SU-DHL-6 (cell line): ENCODE measurements at regions not wholly inside any gene's neighbourhood (a gene's known extent, or its start where the extent isn't known, plus 50 kb on each side); places are given as distances from the start of the nearest gene placed in this dataset.

ENCODE experiments used
- H2AFZ ChIP-seq: fragments of 200-600 bp; sonication (generic); 2 replicates; pipeline ENCODE4 v1.6.1; 2014; ENCODE audit warnings: low read depth, mild to moderate bottlenecking, moderate library complexity, mixed read lengths, antibody characterized with exemption, low read length; ENCODE audit not compliant: severe bottlenecking
- H3F3A ChIP-seq: fragments of 200-600 bp; shearing (Covaris generic); 2 replicates; pipeline ENCODE4 v1.6.0; 2016; ENCODE audit warnings: antibody characterized with exemption, mild to moderate bottlenecking; ENCODE audit not compliant: insufficient read depth
- H3K27ac ChIP-seq: fragments of 200-600 bp; sonication (generic); 2 replicates; pipeline ENCODE4 v1.5.1; 2016; ENCODE audit warnings: low read depth, mild to moderate bottlenecking, low read length, moderate library complexity, mixed read lengths
- H3K27me3 ChIP-seq: fragments of 200-600 bp; sonication (generic), shearing (Covaris generic); 2 replicates; pipeline ENCODE4 v1.6.0; 2014; ENCODE audit warnings: mild to moderate bottlenecking, low read length
- H3K36me3 ChIP-seq: fragments of 200-600 bp; sonication (generic); 2 replicates; pipeline ENCODE4 v1.6.1; 2014; ENCODE audit warnings: mild to moderate bottlenecking, low read length, mixed read lengths
- H3K4me2 ChIP-seq: fragments of 300-600, 200-600 bp; shearing (Covaris generic), sonication (generic); 2 replicates; pipeline ENCODE4 v1.6.0; 2014; ENCODE audit warnings: low read length, low read depth, mild to moderate bottlenecking; ENCODE audit not compliant: poor library complexity, severe bottlenecking
- H3K4me3 ChIP-seq: fragments of 200-600 bp; sonication (generic); 2 replicates; pipeline ENCODE4 v1.5.1; 2014; ENCODE audit warnings: antibody characterized with exemption, low read length, mild to moderate bottlenecking, mixed read lengths; ENCODE audit not compliant: insufficient read depth, poor library complexity, severe bottlenecking
- H3K79me2 ChIP-seq: fragments of 200-600 bp; sonication (generic); 2 replicates; pipeline ENCODE4 v1.6.1; 2014; ENCODE audit warnings: mild to moderate bottlenecking, low read length, moderate library complexity; ENCODE audit not compliant: insufficient read depth
- H3K9ac ChIP-seq: fragments of 200-600 bp; sonication (generic); 2 replicates; pipeline ENCODE4 v1.7.0; 2014; ENCODE audit warnings: mild to moderate bottlenecking, low read length
- H3K9me2 ChIP-seq: fragments of 200-600 bp; sonication (generic); replicated peaks from 2 replicates; pipeline ENCODE4 v1.6.1; 2014; ENCODE audit warnings: low read length; ENCODE audit not compliant: insufficient read depth
- H3K9me3 ChIP-seq: fragments of 200-600 bp; sonication (generic); 2 replicates; pipeline ENCODE4 v1.6.1; 2014; ENCODE audit warnings: low read length, mixed read lengths; ENCODE audit not compliant: insufficient read depth
- H4K20me1 ChIP-seq: fragments of 200-600 bp; sonication (generic); 2 replicates; pipeline ENCODE4 v1.6.1; 2014; ENCODE audit warnings: low read depth, mild to moderate bottlenecking, antibody characterized with exemption, low read length, moderate library complexity, mixed read lengths
- CTCF ChIP-seq: fragments of 200-600 bp; sonication (generic); IDR thresholded peaks from one replicate; pipeline ENCODE4 v1.5.1; 2017; ENCODE audit warnings: antibody characterized with exemption, mild to moderate bottlenecking, low read length, moderate library complexity; ENCODE audit not compliant: insufficient read depth, poor library complexity, severe bottlenecking
- EZH2phosphoT487 ChIP-seq: fragments of 200-600 bp; sonication (generic), shearing (Covaris generic); conservative IDR thresholded peaks from 2 replicates; pipeline ENCODE4 v1.6.1; 2018; ENCODE audit warnings: mild to moderate bottlenecking, antibody characterized with exemption, low read length, moderate library complexity, mixed read lengths

GRCh38 chr3:198107840-198108734, 148.1 kb downstream of the LMLN start:
- no peak overlapping the region for H3K27ac ChIP-seq
- no peaks in the 10 kb centered on the region for H4K20me1 ChIP-seq
- TF ChIP-seq CTCF (no peak), EZH2phosphoT487 (no peak)
- H3K9me2 ChIP-seq: no peaks in the 10 kb centered on the region
- H3K36me3 ChIP-seq: no peaks in the 10 kb centered on the region
- H3F3A ChIP-seq: no peaks in the 10 kb centered on the region
- H3K4me2 ChIP-seq: no peak overlapping the region
- no peaks in the 10 kb centered on the region for H3K9me3 ChIP-seq
- H3K79me2 ChIP-seq: no peaks in the 10 kb centered on the region
- H2AFZ ChIP-seq: no peak overlapping the region
- H3K27me3 ChIP-seq: no peaks in the 10 kb centered on the region
- no peak overlapping the region for H3K9ac ChIP-seq
- H3K4me3 ChIP-seq: no peak overlapping the region

- H3K9me3 ChIP-seq: no peaks in the 10 kb centered on the region
- H3K27me3 ChIP-seq: no peaks in the 10 kb centered on the region
- TF ChIP-seq CTCF (no peak), EZH2phosphoT487 (no peak)
- no peak overlapping the region for H3K9ac ChIP-seq
- H3K79me2 ChIP-seq: no peaks in the 10 kb centered on the region
- H4K20me1 ChIP-seq: no peaks in the 10 kb centered on the region
- H3F3A ChIP-seq: no peaks in the 10 kb centered on the region
- no peak overlapping the region for H3K4me3 ChIP-seq
- no peak overlapping the region for H3K4me2 ChIP-seq
- H3K9me2 ChIP-seq: no peaks in the 10 kb centered on the region
- no peaks in the 10 kb centered on the region for H3K36me3 ChIP-seq
- no peak overlapping the region for H2AFZ ChIP-seq
- H3K27ac ChIP-seq: no peak overlapping the region
Measured at GRCh38 chr3:198109883-198110282, 149.9 kb downstream of the LMLN start.

DNA sequence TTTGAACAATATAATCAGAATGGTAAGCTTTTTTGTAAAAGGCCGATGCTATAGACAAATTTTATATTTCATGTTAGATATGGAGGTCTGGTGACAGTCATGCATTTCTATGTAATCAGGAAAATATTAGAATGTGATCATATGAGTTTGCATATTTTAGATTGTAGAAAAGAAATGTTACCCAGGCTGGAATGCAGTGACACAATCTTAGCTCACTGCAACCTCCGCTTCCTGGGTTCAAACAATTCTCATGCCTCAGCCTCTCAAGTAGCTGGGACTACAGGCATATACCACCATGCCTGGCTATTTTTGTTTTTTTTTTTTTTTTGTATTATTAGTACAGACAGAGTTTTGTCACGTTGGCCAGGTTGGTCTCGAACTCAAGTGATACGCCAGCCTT, 152.0 kb downstream of the LMLN start:
- no peaks in the 10 kb centered on the region for H3K9me3 ChIP-seq
- no peaks in the 10 kb centered on the region for H3K79me2 ChIP-seq
- no peak overlapping the region for H3K27ac ChIP-seq
- no peak overlapping the region for H3K4me2 ChIP-seq
- no peak overlapping the region for H2AFZ ChIP-seq
- no peaks in the 10 kb centered on the region for H4K20me1 ChIP-seq
- no peaks in the 10 kb centered on the region for H3K9me2 ChIP-seq
- H3K4me3 ChIP-seq: no peak overlapping the region
- H3F3A ChIP-seq: no peaks in the 10 kb centered on the region
- no peak overlapping the region for H3K9ac ChIP-seq
- no peaks in the 10 kb centered on the region for H3K36me3 ChIP-seq
- no peaks in the 10 kb centered on the region for H3K27me3 ChIP-seq
- no peak for TF ChIP-seq CTCF
- TF ChIP-seq EZH2phosphoT487: no peak
